ENCODE measurements at regions not wholly inside any gene's neighbourhood (a gene's known extent, or its start where the extent isn't known, plus 50 kb on each side); places are given as distances from the start of the nearest gene placed in this dataset.
A peak's percentile ranks its signal among the peaks of the same experiment; 100 is the strongest.

GRCh38 chr5:97877588-97877987 is 694.5 kb upstream of the RIOK2 start:
- Histone ChIP-seq H3K79me2 (replicated peaks; ENCODE audit: insufficient read depth, low read length) (no peaks in the 10 kb centered on the region), H3K36me3 (ENCODE audit: insufficient read depth, low read length) (no peaks in the 10 kb centered on the region), H3K9me3 (ENCODE audit: low read length) (no peaks in the 10 kb centered on the region), H3K4me3 (ENCODE audit: low read length) (no peak overlapping the region), H4K20me1 (ENCODE audit: insufficient read depth) (no peaks in the 10 kb centered on the region), H2AFZ (ENCODE audit: low read depth, low read length) (no peak overlapping the region), H3K9ac (ENCODE audit: low read length) (no peak overlapping the region), H3F3A (ENCODE audit: insufficient read depth, low read length, poor library complexity, severe bottlenecking) (no peaks in the 10 kb centered on the region), H3K27me3 (ENCODE audit: insufficient read depth, low read depth, low read length) (no peaks in the 10 kb centered on the region), H3K4me2 (ENCODE audit: low read length) (no peak overlapping the region), H3K9me2 (ENCODE audit: insufficient read depth, low read length) (no peaks in the 10 kb centered on the region), H3K27ac (ENCODE audit: low read length) (no peak overlapping the region)
- TF ChIP-seq TAF1 (IDR thresholded peaks at IDR 0.05; ENCODE audit: low read depth) (no peak), CTCF (IDR thresholded peaks at IDR 0.05; ENCODE audit: poor library complexity, severe bottlenecking) (no peak), SMC3 (conservative IDR thresholded peaks at IDR 0.05; ENCODE audit: poor library complexity) (no peak), MXI1 (conservative IDR thresholded peaks at IDR 0.05; ENCODE audit: poor library complexity, severe bottlenecking) (no peak), EP300 (conservative IDR thresholded peaks at IDR 0.05; ENCODE audit: poor library complexity, severe bottlenecking) (no peak), REST (IDR thresholded peaks at IDR 0.05; ENCODE audit: borderline replicate concordance) (no peak), RAD21 (conservative IDR thresholded peaks at IDR 0.05) (no peak), EZH2 (IDR thresholded peaks at IDR 0.05; ENCODE audit: borderline replicate concordance, insufficient read depth, low read length, poor library complexity, severe bottlenecking) (no peak), POLR2AphosphoS5 (IDR thresholded peaks at IDR 0.05) (no peak)

GRCh38 chr5:97888439-97888838 is 705.4 kb upstream of the RIOK2 start:
- Histone ChIP-seq H3K9me2 (ENCODE audit: insufficient read depth, low read length) (no peaks in the 10 kb centered on the region), H3K36me3 (ENCODE audit: insufficient read depth, low read length) (no peaks in the 10 kb centered on the region)

GRCh38 chr5:97891971-97892370 is 708.9 kb upstream of the RIOK2 start:
- no peaks in the 10 kb centered on the region for H3K9me3 ChIP-seq (ENCODE audit: low read length)
- no peak overlapping the region for H3K4me2 ChIP-seq (ENCODE audit: low read length)
- H3K9ac ChIP-seq (ENCODE audit: low read length): no peak overlapping the region
- no peaks in the 10 kb centered on the region for H3K9me2 ChIP-seq (ENCODE audit: insufficient read depth, low read length)
- no peak overlapping the region for H3K4me3 ChIP-seq (ENCODE audit: low read length)
- no peaks in the 10 kb centered on the region for H3F3A ChIP-seq (ENCODE audit: insufficient read depth, low read length, poor library complexity, severe bottlenecking)
- no peak overlapping the region for H2AFZ ChIP-seq (ENCODE audit: low read depth, low read length)
- no peaks in the 10 kb centered on the region for H3K27me3 ChIP-seq (ENCODE audit: insufficient read depth, low read depth, low read length)
- no peak overlapping the region for H3K27ac ChIP-seq (ENCODE audit: low read length)
- TF ChIP-seq MXI1 (conservative IDR thresholded peaks at IDR 0.05; ENCODE audit: poor library complexity, severe bottlenecking) (no peak), REST (IDR thresholded peaks at IDR 0.05; ENCODE audit: borderline replicate concordance) (no peak), CTCF (IDR thresholded peaks at IDR 0.05; ENCODE audit: poor library complexity, severe bottlenecking) (no peak), TAF1 (IDR thresholded peaks at IDR 0.05; ENCODE audit: low read depth) (no peak), EZH2 (IDR thresholded peaks at IDR 0.05; ENCODE audit: borderline replicate concordance, insufficient read depth, low read length, poor library complexity, severe bottlenecking) (no peak), RAD21 (conservative IDR thresholded peaks at IDR 0.05) (no peak), EP300 (conservative IDR thresholded peaks at IDR 0.05; ENCODE audit: poor library complexity, severe bottlenecking) (no peak), SMC3 (conservative IDR thresholded peaks at IDR 0.05; ENCODE audit: poor library complexity) (no peak), POLR2AphosphoS5 (IDR thresholded peaks at IDR 0.05) (no peak)
- no peaks in the 10 kb centered on the region for H3K36me3 ChIP-seq (ENCODE audit: insufficient read depth, low read length)
- no peaks in the 10 kb centered on the region for H4K20me1 ChIP-seq (ENCODE audit: insufficient read depth)
- no peaks in the 10 kb centered on the region for H3K79me2 ChIP-seq (replicated peaks; ENCODE audit: insufficient read depth, low read length)

More at GRCh38 chr5:97888439-97888838, 705.4 kb upstream of the RIOK2 start:
- Histone ChIP-seq H3K9ac (ENCODE audit: low read length) (no peak overlapping the region), H3K27ac (ENCODE audit: low read length) (peak overlapping the region; percentile 19), H3K4me3 (ENCODE audit: low read length) (no peak overlapping the region), H3K4me2 (ENCODE audit: low read length) (no peak overlapping the region), H2AFZ (ENCODE audit: low read depth, low read length) (no peak overlapping the region), H3F3A (ENCODE audit: insufficient read depth, low read length, poor library complexity, severe bottlenecking) (no peaks in the 10 kb centered on the region), H3K27me3 (ENCODE audit: insufficient read depth, low read depth, low read length) (no peaks in the 10 kb centered on the region), H3K79me2 (replicated peaks; ENCODE audit: insufficient read depth, low read length) (no peaks in the 10 kb centered on the region), H3K9me3 (ENCODE audit: low read length) (no peaks in the 10 kb centered on the region), H4K20me1 (ENCODE audit: insufficient read depth) (no peaks in the 10 kb centered on the region)
- peak; percentile 12 for TF ChIP-seq EP300 (conservative IDR thresholded peaks at IDR 0.05; ENCODE audit: poor library complexity, severe bottlenecking)
- TF ChIP-seq EZH2 (IDR thresholded peaks at IDR 0.05; ENCODE audit: borderline replicate concordance, insufficient read depth, low read length, poor library complexity, severe bottlenecking): no peak
